Stimulated activated memory B cell treated with anti-CD40 and anti-IgM and Interleukin-4, amounts not matched to agents 10 μg/mL and 1 μg/mL and 100 μg/mL, for 72 hours (primary cell): ENCODE measurements at regions not wholly inside any gene's neighbourhood (a gene's known extent, or its start where the extent isn't known, plus 50 kb on each side); places are given as distances from the start of the nearest gene placed in this dataset.

Experiments used
- ATAC-seq: fragments of 150-1000 bp; cut with Tn5 transposase; 2 replicates; pipeline ENCODE4 v1.10.0; 2021
- H3K27ac Mint-ChIP-seq: one replicate; pipeline ENCODE4 v1.8.0; 2022; ENCODE audit warnings: mild to moderate bottlenecking, mixed read lengths
- H3K27me3 Mint-ChIP-seq: one replicate; pipeline ENCODE4 v1.8.0; 2022; ENCODE audit warnings: mixed read lengths
- H3K36me3 Mint-ChIP-seq: one replicate; pipeline ENCODE4 v1.8.0; 2022; ENCODE audit warnings: mixed read lengths
- H3K4me1 Mint-ChIP-seq: one replicate; pipeline ENCODE4 v1.8.0; 2022; ENCODE audit warnings: mixed read lengths
- H3K4me3 Mint-ChIP-seq: one replicate; pipeline ENCODE4 v1.8.0; 2022; ENCODE audit warnings: mild to moderate bottlenecking, moderate library complexity, mixed read lengths
- H3K9me3 Mint-ChIP-seq: one replicate; pipeline ENCODE4 v1.8.0; 2022; ENCODE audit warnings: mixed read lengths

GRCh38 chr2:52877703-52878102, 889.9 kb upstream of the CHAC2 start:
- Mint-ChIP-seq H3K36me3 (no peaks in the 10 kb centered on the region), H3K27me3 (no peaks in the 10 kb centered on the region), H3K27ac (no peak overlapping the region), H3K4me1 (no peaks in the 10 kb centered on the region), H3K4me3 (no peak overlapping the region), H3K9me3 (no peaks in the 10 kb centered on the region)
- ATAC-seq, result no peak

DNA sequence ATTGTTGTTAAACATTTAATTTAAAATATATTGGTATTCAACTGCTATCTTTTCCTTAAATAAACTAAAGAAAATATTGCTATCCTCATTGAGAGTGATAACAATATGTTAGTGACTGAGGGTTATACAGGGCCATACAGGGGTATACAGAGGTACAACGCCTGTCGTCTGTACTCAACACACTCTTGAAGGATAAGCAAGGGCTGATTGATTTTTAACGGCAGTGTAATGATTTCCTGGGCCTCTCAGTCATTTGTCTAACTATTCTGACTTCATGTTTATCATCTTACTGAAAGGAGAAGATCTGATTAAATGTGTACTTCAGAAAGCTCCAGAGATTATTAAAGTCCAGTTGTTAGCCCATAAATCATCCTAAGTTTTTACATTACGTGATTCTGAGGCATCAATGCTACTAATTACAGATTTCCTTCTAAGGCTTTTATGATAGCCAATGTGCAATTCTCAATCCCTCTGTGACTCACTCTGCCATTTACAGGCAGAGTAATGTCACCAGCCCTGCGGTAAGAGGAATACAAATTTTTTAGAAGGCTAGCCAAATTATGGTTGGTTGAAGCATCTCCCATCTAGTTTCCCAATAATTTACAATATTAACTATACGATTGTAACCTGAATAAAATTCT, 893.0 kb upstream of the CHAC2 start:
- ATAC-seq, result no peak
- Mint-ChIP-seq H3K27me3 (no peaks in the 10 kb centered on the region), H3K9me3 (no peaks in the 10 kb centered on the region), H3K27ac (no peak overlapping the region), H3K4me3 (no peak overlapping the region), H3K36me3 (no peaks in the 10 kb centered on the region), H3K4me1 (no peaks in the 10 kb centered on the region)

GRCh38 chr2:52862801-52863200, 904.8 kb upstream of the CHAC2 start:
- Mint-ChIP-seq H3K4me1 (no peaks in the 10 kb centered on the region), H3K36me3 (no peaks in the 10 kb centered on the region), H3K9me3 (no peaks in the 10 kb centered on the region), H3K4me3 (no peak overlapping the region), H3K27ac (no peak overlapping the region), H3K27me3 (no peaks in the 10 kb centered on the region)
- no peak for ATAC-seq

GRCh38 chr2:52861596-52861995, 906.0 kb upstream of the CHAC2 start:
- H3K27me3 Mint-ChIP-seq, result no peaks in the 10 kb centered on the region

DNA sequence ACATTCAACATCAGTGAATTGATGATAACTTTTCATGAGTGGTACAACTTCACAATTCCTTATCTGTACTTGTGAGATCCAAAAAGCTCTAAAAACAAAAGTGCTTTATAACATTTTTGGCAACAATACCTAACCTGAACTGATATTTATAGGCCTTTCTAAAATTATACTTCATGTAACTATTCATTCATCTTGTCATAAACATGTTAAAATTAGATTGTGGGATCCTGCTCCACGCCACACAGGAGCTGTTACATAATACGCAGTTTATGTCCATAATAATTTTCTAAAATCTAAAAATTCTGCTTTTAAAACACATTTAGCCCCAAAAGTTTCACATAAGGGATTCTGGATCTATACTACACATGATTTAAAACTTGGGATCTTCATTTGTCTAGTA, 908.5 kb upstream of the CHAC2 start:
- no peaks in the 10 kb centered on the region for H3K9me3 Mint-ChIP-seq
- no peak overlapping the region for H3K27ac Mint-ChIP-seq
- no peaks in the 10 kb centered on the region for H3K4me1 Mint-ChIP-seq
- H3K27me3 Mint-ChIP-seq, result no peaks in the 10 kb centered on the region
- H3K4me3 Mint-ChIP-seq, result no peak overlapping the region
- H3K36me3 Mint-ChIP-seq, result no peaks in the 10 kb centered on the region
- no peak for ATAC-seq

More at GRCh38 chr2:52861596-52861995, 906.0 kb upstream of the CHAC2 start:
- Mint-ChIP-seq H3K9me3 (no peaks in the 10 kb centered on the region), H3K4me1 (no peaks in the 10 kb centered on the region), H3K4me3 (no peak overlapping the region), H3K27ac (no peak overlapping the region), H3K36me3 (no peaks in the 10 kb centered on the region)
- ATAC-seq, result no peak

GRCh38 chr2:52857722-52858121, 909.9 kb upstream of the CHAC2 start:
- Mint-ChIP-seq H3K27ac (no peak overlapping the region), H3K4me1 (no peaks in the 10 kb centered on the region), H3K4me3 (no peak overlapping the region), H3K36me3 (no peaks in the 10 kb centered on the region), H3K9me3 (no peaks in the 10 kb centered on the region), H3K27me3 (no peaks in the 10 kb centered on the region)
- no peak for ATAC-seq

GRCh38 chr2:52852006-52852405, 915.6 kb upstream of the CHAC2 start:
- no peak overlapping the region for H3K4me3 Mint-ChIP-seq
- H3K27me3 Mint-ChIP-seq, result no peaks in the 10 kb centered on the region
- no peaks in the 10 kb centered on the region for H3K36me3 Mint-ChIP-seq
- H3K4me1 Mint-ChIP-seq, result no peaks in the 10 kb centered on the region
- H3K9me3 Mint-ChIP-seq, result peaks cover 12% of the 10 kb centered on the region
- H3K27ac Mint-ChIP-seq, result no peak overlapping the region
- ATAC-seq, result no peak

DNA sequence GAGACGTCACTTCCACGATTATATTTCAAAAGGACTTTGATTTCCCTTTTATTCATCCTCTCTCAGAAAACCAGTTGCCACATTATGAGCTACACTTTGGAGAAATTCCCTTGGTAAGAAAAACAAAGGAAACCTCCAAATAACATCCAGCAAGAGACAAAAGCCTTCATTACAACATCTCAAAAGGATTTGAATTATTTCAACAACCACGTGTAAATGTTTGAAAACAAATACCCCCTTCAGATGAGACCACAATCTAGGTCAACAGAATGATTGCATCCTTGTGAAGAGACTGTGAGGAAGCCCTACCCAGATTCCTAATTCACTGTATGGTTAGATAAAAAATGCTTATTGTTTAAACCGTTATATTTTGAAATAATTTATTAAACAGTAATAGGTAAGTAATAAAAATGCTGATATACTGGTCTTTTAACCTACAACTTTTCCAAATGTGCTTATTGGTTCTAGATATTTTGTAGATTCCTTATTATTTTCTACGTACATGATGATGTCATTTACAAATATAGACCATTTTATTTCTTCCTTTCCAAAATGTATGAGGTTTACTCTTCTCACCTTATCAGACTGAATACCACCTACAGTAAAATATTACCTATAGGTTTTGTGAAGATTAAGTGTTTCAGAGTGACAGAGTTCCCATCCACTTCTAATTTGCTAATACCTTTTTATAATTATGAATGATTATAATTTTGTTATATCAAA, 922.7 kb upstream of the CHAC2 start:
- Mint-ChIP-seq H3K4me3 (no peak overlapping the region), H3K36me3 (no peaks in the 10 kb centered on the region), H3K27ac (no peak overlapping the region), H3K4me1 (no peaks in the 10 kb centered on the region), H3K9me3 (peaks cover 4% of the 10 kb centered on the region), H3K27me3 (no peaks in the 10 kb centered on the region)
- no peak for ATAC-seq

GRCh38 chr2:52835909-52836308, 931.7 kb upstream of the CHAC2 start:
- no peak overlapping the region for H3K4me3 Mint-ChIP-seq
- no peak for ATAC-seq
- no peaks in the 10 kb centered on the region for H3K4me1 Mint-ChIP-seq
- H3K27me3 Mint-ChIP-seq, result no peaks in the 10 kb centered on the region
- no peaks in the 10 kb centered on the region for H3K9me3 Mint-ChIP-seq
- H3K36me3 Mint-ChIP-seq, result no peaks in the 10 kb centered on the region
- no peak overlapping the region for H3K27ac Mint-ChIP-seq

GRCh38 chr2:52831216-52831615, 936.4 kb upstream of the CHAC2 start:
- H3K9me3 Mint-ChIP-seq, result peaks cover 3% of the 10 kb centered on the region
- no peaks in the 10 kb centered on the region for H3K4me1 Mint-ChIP-seq
- no peak for ATAC-seq

DNA sequence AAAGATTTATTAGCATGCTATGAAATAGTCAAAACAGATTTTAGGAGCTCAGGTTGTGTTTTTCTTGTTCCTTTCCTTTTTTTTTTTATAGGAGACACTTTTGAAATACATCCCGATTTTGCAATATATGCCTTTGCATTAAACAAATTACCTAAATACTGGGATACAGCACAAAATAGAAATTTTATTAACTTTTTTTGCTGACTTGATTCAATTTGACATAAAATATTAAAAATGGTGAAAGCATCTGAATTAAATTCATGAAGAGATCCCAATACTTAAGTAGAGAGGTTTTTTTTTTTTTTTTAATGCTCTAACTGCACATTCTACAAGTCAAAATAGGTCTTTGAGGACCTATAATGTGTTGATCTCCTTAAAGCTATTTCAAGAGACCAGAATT, 939.5 kb upstream of the CHAC2 start:
- no peak overlapping the region for H3K27ac Mint-ChIP-seq
- H3K27me3 Mint-ChIP-seq, result no peaks in the 10 kb centered on the region
- ATAC-seq, result no peak
- peaks cover 4% of the 10 kb centered on the region for H3K9me3 Mint-ChIP-seq
- H3K4me3 Mint-ChIP-seq, result no peak overlapping the region
- no peaks in the 10 kb centered on the region for H3K4me1 Mint-ChIP-seq
- no peaks in the 10 kb centered on the region for H3K36me3 Mint-ChIP-seq

More at GRCh38 chr2:52831216-52831615, 936.4 kb upstream of the CHAC2 start:
- Mint-ChIP-seq H3K27me3 (no peaks in the 10 kb centered on the region), H3K36me3 (no peaks in the 10 kb centered on the region), H3K27ac (no peak overlapping the region), H3K4me3 (no peak overlapping the region)

DNA sequence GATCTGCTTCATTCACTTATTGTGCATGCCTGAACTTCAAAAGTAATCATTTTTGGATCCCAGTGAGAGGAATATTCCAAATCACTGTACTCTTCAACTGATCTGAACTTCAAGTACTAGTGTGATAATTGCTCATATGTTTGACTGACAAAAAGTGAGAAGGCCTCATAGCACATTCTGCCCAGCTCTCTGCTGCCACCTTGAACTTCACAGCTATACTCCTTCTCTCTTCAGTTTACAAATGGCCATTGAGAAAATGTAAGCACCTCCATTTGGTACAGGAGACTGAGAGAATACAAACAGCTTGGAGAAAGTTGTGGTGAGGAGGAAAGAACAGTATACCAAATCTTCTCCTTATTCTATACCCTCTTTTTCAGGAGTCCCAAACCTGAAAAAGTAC, 946.0 kb upstream of the CHAC2 start:
- Mint-ChIP-seq H3K36me3 (no peaks in the 10 kb centered on the region), H3K4me3 (no peak overlapping the region), H3K4me1 (no peaks in the 10 kb centered on the region), H3K9me3 (peaks cover 4% of the 10 kb centered on the region), H3K27ac (no peak overlapping the region), H3K27me3 (no peaks in the 10 kb centered on the region)
- no peak for ATAC-seq

GRCh38 chr2:52818958-52819357, 948.6 kb upstream of the CHAC2 start:
- Mint-ChIP-seq H3K36me3 (no peaks in the 10 kb centered on the region), H3K27me3 (no peaks in the 10 kb centered on the region), H3K4me1 (no peaks in the 10 kb centered on the region), H3K9me3 (no peaks in the 10 kb centered on the region), H3K4me3 (no peak overlapping the region), H3K27ac (no peak overlapping the region)
- ATAC-seq, result no peak

GRCh38 chr2:52810460-52810859, 957.1 kb upstream of the CHAC2 start:
- Mint-ChIP-seq H3K27me3 (no peaks in the 10 kb centered on the region), H3K4me1 (no peaks in the 10 kb centered on the region), H3K4me3 (no peak overlapping the region), H3K9me3 (peaks cover 5% of the 10 kb centered on the region), H3K36me3 (no peaks in the 10 kb centered on the region), H3K27ac (no peak overlapping the region)
- ATAC-seq, result no peak

- peaks cover 8% of the 10 kb centered on the region for H3K9me3 Mint-ChIP-seq
- ATAC-seq, result no peak
- no peaks in the 10 kb centered on the region for H3K4me1 Mint-ChIP-seq
- no peaks in the 10 kb centered on the region for H3K36me3 Mint-ChIP-seq
- H3K27me3 Mint-ChIP-seq, result no peaks in the 10 kb centered on the region
- H3K27ac Mint-ChIP-seq, result no peak overlapping the region
- H3K4me3 Mint-ChIP-seq, result no peak overlapping the region
Measured at GRCh38 chr2:52805901-52806410, 961.6 kb upstream of the CHAC2 start.

- Mint-ChIP-seq H3K27ac (no peak overlapping the region), H3K27me3 (no peaks in the 10 kb centered on the region), H3K4me1 (no peaks in the 10 kb centered on the region), H3K9me3 (peaks cover 5% of the 10 kb centered on the region), H3K4me3 (no peak overlapping the region), H3K36me3 (no peaks in the 10 kb centered on the region)
- ATAC-seq, result no peak
Measured at GRCh38 chr2:52794581-52794980, 973.0 kb upstream of the CHAC2 start.
